ENCODE measurements at regions not wholly inside any gene's neighbourhood (a gene's known extent, or its start where the extent isn't known, plus 50 kb on each side); places are given as distances from the start of the nearest gene placed in this dataset.

DNA sequence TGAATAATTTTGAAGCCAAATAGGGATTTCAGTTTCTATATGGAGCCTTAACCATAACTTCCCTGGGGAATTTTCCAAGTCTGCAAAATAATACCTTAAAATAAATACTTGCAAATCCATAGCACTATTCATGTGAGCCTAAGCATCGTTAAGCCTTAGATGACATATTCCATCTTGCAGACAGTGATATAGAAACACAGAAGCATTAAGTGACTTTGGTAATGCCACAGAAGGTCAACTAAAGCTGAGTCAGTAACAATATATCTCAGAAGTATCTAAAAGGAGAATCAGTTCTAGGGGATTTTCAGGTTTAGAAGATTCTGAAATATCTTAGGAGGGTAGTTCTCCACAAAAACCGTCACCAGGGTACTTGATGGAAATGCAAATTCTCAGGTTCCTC lies 163.4 kb upstream of the COL1A2 start:
- TF ChIP-seq EZH2 (IDR thresholded peaks at IDR 0.05; ENCODE audit: low read depth, low read length, severe bottlenecking) (no peak), JUND (IDR thresholded peaks at IDR 0.05; ENCODE audit: low read length) (no peak), EP300 (IDR thresholded peaks at IDR 0.05; ENCODE audit: borderline replicate concordance in 1 of 2, low read depth in 2 of 2, low read length in 2 of 2) (no peak), SIN3A (conservative IDR thresholded peaks at IDR 0.05 in 1 of 2, IDR thresholded peaks at IDR 0.05 in 1 of 2; ENCODE audit: low read depth in 1 of 2, low read length in 2 of 2) (no peak), CTBP2 (IDR thresholded peaks at IDR 0.05; ENCODE audit: borderline replicate concordance, insufficient read depth, insufficient read length, low read length) (no peak), ASH2L (IDR thresholded peaks at IDR 0.05; ENCODE audit: low read length) (no peak), RNF2 (IDR thresholded peaks at IDR 0.05; ENCODE audit: borderline replicate concordance, low read depth, low read length, missing control alignments, poor library complexity, severe bottlenecking) (no peak), TAF7 (optimal IDR thresholded peaks at IDR 0.05; ENCODE audit: borderline replicate concordance, low read depth, low read length) (no peak), ZNF274 (IDR thresholded peaks at IDR 0.05; ENCODE audit: borderline replicate concordance, extremely low read depth, low read length) (no peak), SUZ12 (IDR thresholded peaks at IDR 0.05; ENCODE audit: low read length) (no peak), SIX5 (IDR thresholded peaks at IDR 0.05; ENCODE audit: low read depth, low read length) (no peak), POLR2AphosphoS5 (IDR thresholded peaks at IDR 0.05; ENCODE audit: low read depth, low read length) (no peak)
- Histone ChIP-seq H3K4ac (replicated peaks; ENCODE audit: insufficient read length, low read depth, low read length) (no peak overlapping the region), H3K36me3 (ENCODE audit: control insufficient read depth in 2 of 4, insufficient read depth in 4 of 4, low read length in 3 of 4) (no peaks in the 10 kb centered on the region), H3K79me1 (ENCODE audit: low read depth, low read length) (no peaks in the 10 kb centered on the region), H3K9me3 (ENCODE audit: insufficient read depth in 2 of 2, low read depth in 1 of 2, low read length in 1 of 2) (no peaks in the 10 kb centered on the region), H3K9ac (replicated peaks in 1 of 4; ENCODE audit: extremely low read depth in 1 of 4, low read depth in 3 of 4, low read length in 3 of 4) (no peak overlapping the region), H2AK5ac (ENCODE audit: low read depth, low read length) (no peak overlapping the region), H2BK12ac (ENCODE audit: low read depth, low read length) (no peak overlapping the region), H3K4me3 (ENCODE audit: extremely low read depth in 1 of 4, insufficient read depth in 2 of 4, low read depth in 3 of 4, low read length in 4 of 4) (no peak overlapping the region), H3K79me2 (ENCODE audit: control insufficient read depth in 1 of 2, insufficient read depth in 2 of 2, low read length in 2 of 2) (no peaks in the 10 kb centered on the region), H4K5ac (ENCODE audit: insufficient read length, low read depth, low read length) (no peak overlapping the region), H3K27me3 (replicated peaks in 1 of 4; ENCODE audit: control insufficient read depth in 3 of 4, extremely low read depth in 1 of 4, insufficient read depth in 3 of 4, low read length in 3 of 4) (peaks cover 9 to 34% (median 24%) of the 10 kb centered on the region in 4 experiments), H4K20me1 (replicated peaks in 1 of 2; ENCODE audit: control insufficient read depth in 1 of 2, insufficient read depth in 2 of 2, low read length in 2 of 2) (no peaks in the 10 kb centered on the region), H2AFZ (ENCODE audit: low read length) (no peak overlapping the region), H3K56ac (replicated peaks; ENCODE audit: insufficient read length, low read depth, low read length) (no peak overlapping the region), H3K18ac (ENCODE audit: extremely low read depth, low read length) (no peak overlapping the region), H2BK15ac (ENCODE audit: low read length) (no peak overlapping the region), H2BK5ac (ENCODE audit: low read depth, low read length) (no peak overlapping the region), H3K23ac (ENCODE audit: insufficient read length) (no peak overlapping the region), H3K27ac (ENCODE audit: low read depth, low read length) (no peak overlapping the region), H4K8ac (ENCODE audit: extremely low read depth, insufficient read depth, low read length) (no peak overlapping the region), H3K23me2 (ENCODE audit: low read depth, low read length) (no peaks in the 10 kb centered on the region), H2BK20ac (ENCODE audit: low read length) (no peak overlapping the region), H3K4me1 (replicated peaks in 1 of 4; ENCODE audit: control insufficient read depth in 3 of 4, insufficient read depth in 4 of 4, low read length in 3 of 4) (0 out of 7 replicates have a peak, but pooled peaks cover 0 to 3% (median 0%) of the 10 kb centered on the region in 4 experiments), H4K91ac (replicated peaks; ENCODE audit: insufficient read length, low read length) (no peak overlapping the region), H2BK120ac (replicated peaks; ENCODE audit: low read depth, low read length) (no peak overlapping the region), H3K4me2 (ENCODE audit: insufficient read depth in 1 of 2, low read depth in 2 of 2, low read length in 2 of 2) (no peak overlapping the region), H3K14ac (ENCODE audit: insufficient read length) (no peak overlapping the region)
- WGBS, 2 experiments (ENCODE audit: extremely low coverage in 1 of 2, insufficient coverage in 1 of 2, insufficient read length in 1 of 2, insufficient replicate concordance in 2 of 2, low coverage in 1 of 2, low lambda C conversion rate in 2 of 2, missing lambda C conversion rate in 1 of 2) = 80% methylated on average over 2 of the region's 2 CpGs; no CpG with 5 or more reads in 1 of the 2 experiments
- DNase-seq (ENCODE audit: low read depth in 1 of 2, low spot score in 2 of 2) = no peak
- FAIRE-seq = no peak
- ChIA-PET POLR2A (ENCODE audit: partially characterized antibody) (no interaction called here), CTCF (ENCODE audit: partially characterized antibody) (interaction anchor here (0.7 kb wide), 1 partner anchor 205 kb away, joined by 3 read pairs; no protein-coding TSS in a partner anchor)

All from H1 (cell line).